Mucosa of descending colon (tissue), 3 donors: ENCODE measurements at regions not wholly inside any gene's neighbourhood (a gene's known extent, or its start where the extent isn't known, plus 50 kb on each side); places are given as distances from the start of the nearest gene placed in this dataset.

Experiments
- ATAC-seq: fragments of 200-7000 bp; cut with Tn5 transposase; one replicate; pipeline ENCODE4 v1.9.1; 2020; ENCODE audit warnings: mild to moderate bottlenecking, moderate library complexity
- DNase-seq, 3 donors: peaks; one replicate each; pipeline ENCODE4 v3.0.0-alpha.2; 2020
- H3K36me3 ChIP-seq: fragments of 200-600 bp; one replicate; pipeline ENCODE4 v1.8.0; 2021; ENCODE audit warnings: low read depth, mild to moderate bottlenecking
- H3K4me1 ChIP-seq: fragments of 200-600 bp; one replicate; pipeline ENCODE4 v1.8.0; 2021; ENCODE audit warnings: low read depth, mild to moderate bottlenecking
- H3K4me3 ChIP-seq: fragments of 200-600 bp; one replicate; pipeline ENCODE4 v1.8.0; 2021; ENCODE audit warnings: mild to moderate bottlenecking
- H3K9me3 ChIP-seq: fragments of 200-600 bp; one replicate; pipeline ENCODE4 v1.8.0; 2021; ENCODE audit warnings: mild to moderate bottlenecking
- intact Hi-C, 2 donors: fragments of 100-400 bp; cut with DNase I in 1 of 2; cut with micrococcal nuclease in 1 of 2; formaldehyde crosslinking; loops; one replicate each; pipeline versions ENCODE4 v1.11.0 to v1.11.1; 2022; cut with DNase I, micrococcal nuclease
- TF ChIP-seq, protein P1 (sequence below): fragments of 200-600 bp; IDR thresholded peaks from one replicate; pipeline ENCODE4 v1.8.0; 2022; ENCODE audit warnings: antibody characterized with exemption, mild to moderate bottlenecking
- donor health status: DM: no; HTN: no; CAD: no; lungs with moderate emphysema.
- donor health status: DM: no; HTN: no; CAD: no.
- donor health status: DM: no; HTN: yes; CAD: no.

DNA sequence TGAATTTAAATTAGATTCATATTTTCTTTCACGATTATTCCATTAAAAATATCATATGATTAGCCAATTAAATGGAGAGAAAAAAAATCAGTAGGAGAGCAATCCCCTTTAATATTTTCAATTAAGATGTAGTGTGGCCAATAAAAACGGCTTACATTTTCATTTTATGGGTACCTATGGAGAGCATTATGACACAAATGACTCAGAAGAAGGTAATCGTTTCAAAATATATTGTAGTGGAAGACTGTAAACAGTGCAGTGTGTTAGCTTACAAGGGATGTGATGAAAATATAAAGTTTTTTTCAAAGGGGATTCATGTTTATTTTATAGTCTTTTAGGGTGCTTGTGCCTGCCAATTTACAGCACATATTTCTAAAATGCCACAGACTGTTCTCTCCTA, 1507.4 kb upstream of the CELF4 start:
- TF ChIP-seq, protein P1, sequence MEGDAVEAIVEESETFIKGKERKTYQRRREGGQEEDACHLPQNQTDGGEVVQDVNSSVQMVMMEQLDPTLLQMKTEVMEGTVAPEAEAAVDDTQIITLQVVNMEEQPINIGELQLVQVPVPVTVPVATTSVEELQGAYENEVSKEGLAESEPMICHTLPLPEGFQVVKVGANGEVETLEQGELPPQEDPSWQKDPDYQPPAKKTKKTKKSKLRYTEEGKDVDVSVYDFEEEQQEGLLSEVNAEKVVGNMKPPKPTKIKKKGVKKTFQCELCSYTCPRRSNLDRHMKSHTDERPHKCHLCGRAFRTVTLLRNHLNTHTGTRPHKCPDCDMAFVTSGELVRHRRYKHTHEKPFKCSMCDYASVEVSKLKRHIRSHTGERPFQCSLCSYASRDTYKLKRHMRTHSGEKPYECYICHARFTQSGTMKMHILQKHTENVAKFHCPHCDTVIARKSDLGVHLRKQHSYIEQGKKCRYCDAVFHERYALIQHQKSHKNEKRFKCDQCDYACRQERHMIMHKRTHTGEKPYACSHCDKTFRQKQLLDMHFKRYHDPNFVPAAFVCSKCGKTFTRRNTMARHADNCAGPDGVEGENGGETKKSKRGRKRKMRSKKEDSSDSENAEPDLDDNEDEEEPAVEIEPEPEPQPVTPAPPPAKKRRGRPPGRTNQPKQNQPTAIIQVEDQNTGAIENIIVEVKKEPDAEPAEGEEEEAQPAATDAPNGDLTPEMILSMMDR: no peak
- no peak for ATAC-seq

GRCh38 chr18:39062426-39062825, 1496.8 kb upstream of the CELF4 start:
- no peaks in the 10 kb centered on the region for H3K9me3 ChIP-seq
- DNase-seq (no peak), ATAC-seq (no peak)
- intact Hi-C loops: no loop called here
- H3K4me1 ChIP-seq: no peaks in the 10 kb centered on the region
- H3K36me3 ChIP-seq: no peaks in the 10 kb centered on the region
- no peak overlapping the region for H3K4me3 ChIP-seq
- TF ChIP-seq, protein P1: no peak

More for the DNA sequence above, 1507.4 kb upstream of the CELF4 start:
- H3K4me3 ChIP-seq: no peak overlapping the region
- DNase-seq: no peak
- no peaks in the 10 kb centered on the region for H3K4me1 ChIP-seq
- intact Hi-C loops: no loop called here
- H3K9me3 ChIP-seq: no peaks in the 10 kb centered on the region
- H3K36me3 ChIP-seq: no peaks in the 10 kb centered on the region

DNA sequence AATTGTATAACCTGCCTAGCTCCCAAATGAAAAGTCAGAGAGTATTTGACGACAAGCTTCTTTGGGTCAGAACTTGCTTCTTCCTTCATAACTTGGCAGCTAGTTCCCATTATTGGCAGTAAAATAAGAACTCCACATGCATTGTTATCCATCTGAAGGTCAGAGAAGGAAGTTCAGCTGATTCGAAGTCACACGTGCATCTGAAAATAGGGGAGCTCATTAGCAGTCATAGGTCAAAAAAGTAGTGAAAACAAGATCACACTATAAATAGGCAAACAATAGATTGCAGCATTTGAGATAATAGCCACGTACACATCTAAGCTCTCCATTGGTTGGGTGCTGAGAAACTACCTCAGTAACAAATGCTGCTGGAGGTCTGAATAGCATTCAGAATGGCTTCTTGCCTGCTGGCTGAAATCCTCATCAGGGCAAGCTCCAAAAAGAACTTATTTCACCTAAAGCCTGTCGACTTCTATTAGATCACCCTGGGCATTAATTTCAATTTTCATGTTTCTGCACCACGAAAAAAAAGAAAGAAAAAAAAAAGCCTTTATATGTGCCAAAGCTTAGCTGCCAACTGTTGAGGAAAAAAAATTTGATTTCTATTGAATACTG, 1492.9 kb upstream of the CELF4 start:
- DNase-seq (no peak), ATAC-seq (no peak)
- intact Hi-C loops: no loop called here
- Histone ChIP-seq H3K9me3 (no peaks in the 10 kb centered on the region), H3K4me3 (no peak overlapping the region), H3K36me3 (no peaks in the 10 kb centered on the region), H3K4me1 (no peaks in the 10 kb centered on the region)
- TF ChIP-seq, protein P1: no peak

GRCh38 chr18:39057423-39058064, 1491.9 kb upstream of the CELF4 start:
- TF ChIP-seq, protein P1: no peak
- H3K36me3 ChIP-seq: no peaks in the 10 kb centered on the region
- no peaks in the 10 kb centered on the region for H3K4me1 ChIP-seq
- H3K4me3 ChIP-seq: no peak overlapping the region
- ATAC-seq (no peak), DNase-seq (no peak)
- intact Hi-C loops: no loop called here
- no peaks in the 10 kb centered on the region for H3K9me3 ChIP-seq

DNA sequence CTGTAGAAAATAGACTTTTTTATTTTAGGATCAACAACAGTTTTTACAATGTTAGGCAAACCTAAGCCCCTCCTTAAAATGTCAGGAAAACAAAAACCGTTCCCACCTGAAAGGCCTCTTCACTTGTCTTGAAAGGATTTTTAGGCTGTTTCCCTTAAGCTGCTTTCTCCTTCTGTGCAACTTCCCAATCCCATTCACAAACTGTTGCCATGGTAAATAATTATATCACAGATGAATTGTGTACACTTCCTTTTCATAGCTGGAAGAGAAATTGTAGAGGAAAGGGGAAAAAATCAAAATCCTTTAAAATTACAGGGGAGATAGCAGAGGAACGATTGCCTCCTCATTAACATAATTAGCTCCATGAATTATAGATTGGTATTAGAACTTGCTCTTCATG, 1488.0 kb upstream of the CELF4 start:
- ATAC-seq (no peak), DNase-seq (no peak)
- TF ChIP-seq, protein P1: no peak
- Histone ChIP-seq H3K4me3 (no peak overlapping the region), H3K9me3 (no peaks in the 10 kb centered on the region), H3K4me1 (no peaks in the 10 kb centered on the region), H3K36me3 (no peaks in the 10 kb centered on the region)
- intact Hi-C loops: no loop called here
